GM12878 (cell line): ENCODE measurements at regions not wholly inside any gene's neighbourhood (a gene's known extent, or its start where the extent isn't known, plus 50 kb on each side); places are given as distances from the start of the nearest gene placed in this dataset.

Source experiments
- ATAC-seq: fragments of 200-7000 bp; cut with Tn5 transposase; 3 replicates; pipeline ENCODE4 v1.9.1; 2020; ENCODE audit warnings: mild to moderate bottlenecking, moderate library complexity
- BruUV-seq: library from RNA; stranded (reverse); fragments of 400-500 nt; replicated peaks from 2 replicates; lab custom pipeline; 2021; lab: Mats Ljungman, UMichigan
- CTCF ChIA-PET: fragments of 300-600 bp; sonication (Branson Sonifier 250); formaldehyde crosslinking; extraction: SDS; loops from one replicate; lab custom pipeline; 2021; ENCODE audit warnings: inconsistent platforms; lab: Yijun Ruan, JAX
- POLR2A ChIA-PET: fragments of 350-600 bp; formaldehyde crosslinking; extraction: SDS; loops from one replicate; lab custom pipeline; 2021; ENCODE audit warnings: inconsistent platforms; lab: Charles Lee
- RAD21 ChIA-PET: fragments of 300-600 bp; sonication (Branson Sonifier 250); formaldehyde crosslinking; loops from one replicate; lab custom pipeline; 2023; ENCODE audit warnings: antibody characterized with exemption; ENCODE audit not compliant: unreplicated experiment; lab: Charles Lee
- SMC1A ChIA-PET: fragments of 300-600 bp; sonication (Branson Sonifier 250); formaldehyde crosslinking; loops from one replicate; lab custom pipeline; 2023; ENCODE audit not compliant: unreplicated experiment, uncharacterized antibody; lab: Charles Lee
- DNase-seq: peaks from one replicate; pipeline ENCODE4 v3.0.0-alpha.2; 2011; ENCODE audit warnings: low read depth, low spot score
- FAIRE-seq: peaks from 3 replicates; lab custom pipeline; 2011; peaks lifted over from hg19 to GRCh38; lab: Jason Lieb, UNC
- H2AFZ ChIP-seq: 2 replicates; pipeline ENCODE4 v1.6.0; 2011; ENCODE audit warnings: low read depth, low read length, control low read depth; ENCODE audit not compliant: control insufficient read depth
- H3K27ac ChIP-seq: 2 replicates; pipeline ENCODE4 v1.5.1; 2011; ENCODE audit warnings: control low read depth; ENCODE audit not compliant: control insufficient read depth, insufficient read depth
- H3K27me3 ChIP-seq, 2 experiments: replicated peaks in 1 of 2; 2 replicates each; pipeline versions ENCODE4 v1.6.0 to v1.6.1; 2011; ENCODE audit warnings: low read length in 1 of 2; ENCODE audit not compliant: control insufficient read depth in 2 of 2, insufficient read depth in 2 of 2
- H3K36me3 ChIP-seq, 2 experiments: 2 replicates each; pipeline ENCODE4 v1.5.1; 2011; ENCODE audit warnings: low read length in 1 of 2; ENCODE audit not compliant: control insufficient read depth in 2 of 2, insufficient read depth in 2 of 2
- H3K4me1 ChIP-seq: 2 replicates; pipeline ENCODE4 v1.6.1; 2011; ENCODE audit warnings: mild to moderate bottlenecking, low read length, moderate library complexity, mixed read lengths; ENCODE audit not compliant: control insufficient read depth, insufficient read depth
- H3K4me2 ChIP-seq: 2 replicates; pipeline ENCODE4 v1.6.0; 2011; ENCODE audit warnings: control low read depth; ENCODE audit not compliant: control insufficient read depth, insufficient read depth
- H3K4me3 ChIP-seq: fragments of 200-600 bp; sonication (generic); 2 replicates; pipeline ENCODE4 v1.5.1; 2016
- H3K79me2 ChIP-seq: 2 replicates; pipeline ENCODE4 v1.6.0; 2011; ENCODE audit warnings: low read length; ENCODE audit not compliant: control insufficient read depth, insufficient read depth
- H3K9ac ChIP-seq: 2 replicates; pipeline ENCODE4 v1.8.0; 2011; ENCODE audit warnings: low read length, control low read depth, mixed read lengths; ENCODE audit not compliant: control insufficient read depth, insufficient read depth
- H3K9me3 ChIP-seq: replicated peaks from 3 replicates; pipeline ENCODE4 v1.5.1; 2011; ENCODE audit warnings: mild to moderate bottlenecking, low read length; ENCODE audit not compliant: control insufficient read depth, insufficient read depth
- H4K20me1 ChIP-seq: 2 replicates; pipeline ENCODE4 v1.6.0; 2011; ENCODE audit not compliant: control insufficient read depth, insufficient read depth
- CHD2 ChIP-seq: IDR thresholded peaks from 2 replicates; pipeline ENCODE4 v1.6.1; 2011; ENCODE audit warnings: low read depth, low read length, improper control_type of control experiment, borderline replicate concordance
- EZH2 ChIP-seq: IDR thresholded peaks from 2 replicates; pipeline ENCODE4 v1.6.1; 2012; ENCODE audit warnings: low read depth, mild to moderate bottlenecking, control low read depth, inconsistent platforms, low read length, borderline replicate concordance; ENCODE audit not compliant: control insufficient read depth
- GABPA ChIP-seq: IDR thresholded peaks from 2 replicates; pipeline ENCODE4 v1.6.1; 2014; ENCODE audit warnings: antibody characterized with exemption, low read depth, mild to moderate bottlenecking, inconsistent platforms
- RBBP5 ChIP-seq: fragments of 200-600 bp; sonication (generic); conservative IDR thresholded peaks from 2 replicates; pipeline ENCODE4 v1.6.1; 2016
- SMAD5 ChIP-seq: IDR thresholded peaks from 2 replicates; pipeline ENCODE4 v1.6.1; 2016; ENCODE audit warnings: antibody characterized with exemption, low read depth
- SP1 ChIP-seq: IDR thresholded peaks from one replicate; pipeline ENCODE4 v1.6.1; 2011; ENCODE audit warnings: low read depth, low read length
- ZBED1 ChIP-seq: IDR thresholded peaks from 2 replicates; pipeline ENCODE4 v1.6.1; 2016; ENCODE audit warnings: borderline replicate concordance
- ZNF217 ChIP-seq: fragments of 450-650 bp; IDR thresholded peaks from 2 replicates; pipeline ENCODE4 v1.6.1; 2017; ENCODE audit warnings: antibody characterized with exemption, mild to moderate bottlenecking
- ZZZ3 ChIP-seq: IDR thresholded peaks from 2 replicates; pipeline ENCODE4 v1.6.1; 2011; ENCODE audit warnings: low read depth; ENCODE audit not compliant: control insufficient read depth, insufficient read length
- WGBS: methylation state at CpG from one replicate; pipeline ENCODE4 v1.1.6; 2016; ENCODE audit warnings: low lambda C conversion rate; ENCODE audit not compliant: insufficient replicate concordance, insufficient coverage; ENCODE audit errors: missing lambda C conversion rate; 5-methylcytosine and 5-hydroxymethylcytosine counted together
- in situ Hi-C: fragments of 300-500 bp; cut with MboI; formaldehyde crosslinking; loops from 9 replicates; pipeline ENCODE4 v1.14.3; 2018; ENCODE audit warnings: mixed read lengths
- intact Hi-C: fragments of 100-400 bp; cut with micrococcal nuclease; formaldehyde crosslinking; loops from one replicate; pipeline ENCODE4 v1.14.2; 2022; ENCODE audit not compliant: unreplicated experiment
- TF ChIP-seq, protein P1 (sequence below): IDR thresholded peaks from 2 replicates; pipeline ENCODE4 v1.6.1; 2011; ENCODE audit warnings: low read depth, mild to moderate bottlenecking, low read length, moderate library complexity, borderline replicate concordance; ENCODE audit errors: extremely low read depth
- TF ChIP-seq, protein P2 (sequence below): fragments of 450-650 bp; IDR thresholded peaks from 2 replicates; pipeline ENCODE4 v1.6.1; 2018; ENCODE audit warnings: mild to moderate bottlenecking, low read depth, moderate library complexity; ENCODE audit not compliant: partially characterized antibody

DNA sequence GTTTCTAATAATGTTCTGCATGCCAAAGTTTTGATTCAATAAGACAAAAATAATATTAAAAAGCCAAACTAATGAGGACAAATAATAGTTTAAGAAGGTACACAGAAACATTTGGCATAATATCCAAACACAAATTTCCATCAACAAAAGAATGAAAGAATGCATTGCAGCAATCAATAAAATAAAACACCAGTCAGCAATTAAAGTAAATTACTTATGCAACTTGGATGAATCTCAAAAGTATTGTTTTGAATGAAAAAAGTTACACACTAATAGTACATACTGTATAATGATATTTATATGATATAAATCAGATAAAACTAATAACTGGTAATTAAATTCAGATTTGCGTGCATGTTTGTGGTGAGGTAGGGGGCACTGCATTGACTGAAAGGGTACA, 285.5 kb upstream of the PCDH10 start:
- ChIA-PET SMC1A (no interaction called here), POLR2A (no interaction called here), RAD21 (no interaction called here)
- Histone ChIP-seq H3K4me2 (no peak overlapping the region), H2AFZ (no peak overlapping the region), H3K4me3 (no peak overlapping the region), H4K20me1 (no peaks in the 10 kb centered on the region), H3K27me3 (no peaks in the 10 kb centered on the region), H3K79me2 (no peaks in the 10 kb centered on the region)
- no peak for DNase-seq
- in situ Hi-C loops = no loop called here
- WGBS = 32% methylated on average over 1 of the region's 1 CpG
- TF ChIP-seq, protein P1, sequence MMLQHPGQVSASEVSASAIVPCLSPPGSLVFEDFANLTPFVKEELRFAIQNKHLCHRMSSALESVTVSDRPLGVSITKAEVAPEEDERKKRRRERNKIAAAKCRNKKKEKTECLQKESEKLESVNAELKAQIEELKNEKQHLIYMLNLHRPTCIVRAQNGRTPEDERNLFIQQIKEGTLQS = no peak
- no peak for TF ChIP-seq EZH2
- no peak for TF ChIP-seq CHD2
- no peak for TF ChIP-seq ZNF217
- TF ChIP-seq, all 136 proteins: peak for 0
- H3K9ac ChIP-seq = no peak overlapping the region
- no peaks in the 10 kb centered on the region for H3K9me3 ChIP-seq
- BruUV-seq = no TSS peak
- no peaks in the 10 kb centered on the region for H3K4me1 ChIP-seq
- intact Hi-C loops = no loop called here
- no peak overlapping the region for H3K27ac ChIP-seq
- H3K36me3 ChIP-seq = no peaks in the 10 kb centered on the region
- ATAC-seq = no peak
- CTCF ChIA-PET = no interaction called here
- no peak for FAIRE-seq

DNA sequence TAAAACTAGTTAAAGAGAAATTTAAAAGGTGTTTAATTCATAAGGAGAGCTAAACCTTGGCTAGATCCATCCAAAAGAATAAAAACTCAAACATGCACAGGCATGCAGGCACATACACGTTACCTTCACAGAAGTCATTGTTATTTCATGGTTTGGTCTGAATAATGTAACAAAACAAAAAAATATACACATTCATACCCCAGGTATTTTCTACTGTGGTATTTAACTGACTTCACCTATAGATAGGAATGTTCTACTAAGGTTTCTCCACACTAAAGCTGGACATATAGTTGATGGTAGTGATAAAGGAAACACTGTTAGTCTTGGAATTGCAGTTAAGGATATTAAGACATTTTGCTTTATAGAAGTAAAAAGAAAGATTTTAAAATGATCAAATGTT, 283.6 kb upstream of the PCDH10 start:
- no peak overlapping the region for H3K27ac ChIP-seq
- no peak overlapping the region for H3K9ac ChIP-seq
- ChIA-PET POLR2A (no interaction called here), RAD21 (no interaction called here), CTCF (no interaction called here), SMC1A (no interaction called here)
- no peak for ATAC-seq
- H3K36me3 ChIP-seq = no peaks in the 10 kb centered on the region
- H3K27me3 ChIP-seq = no peaks in the 10 kb centered on the region
- no peak overlapping the region for H2AFZ ChIP-seq
- H4K20me1 ChIP-seq = no peaks in the 10 kb centered on the region
- no peak for TF ChIP-seq ZZZ3
- TF ChIP-seq, protein P1 = no peak
- TF ChIP-seq GABPA = no peak
- TF ChIP-seq SMAD5 = no peak
- TF ChIP-seq, protein P2, sequence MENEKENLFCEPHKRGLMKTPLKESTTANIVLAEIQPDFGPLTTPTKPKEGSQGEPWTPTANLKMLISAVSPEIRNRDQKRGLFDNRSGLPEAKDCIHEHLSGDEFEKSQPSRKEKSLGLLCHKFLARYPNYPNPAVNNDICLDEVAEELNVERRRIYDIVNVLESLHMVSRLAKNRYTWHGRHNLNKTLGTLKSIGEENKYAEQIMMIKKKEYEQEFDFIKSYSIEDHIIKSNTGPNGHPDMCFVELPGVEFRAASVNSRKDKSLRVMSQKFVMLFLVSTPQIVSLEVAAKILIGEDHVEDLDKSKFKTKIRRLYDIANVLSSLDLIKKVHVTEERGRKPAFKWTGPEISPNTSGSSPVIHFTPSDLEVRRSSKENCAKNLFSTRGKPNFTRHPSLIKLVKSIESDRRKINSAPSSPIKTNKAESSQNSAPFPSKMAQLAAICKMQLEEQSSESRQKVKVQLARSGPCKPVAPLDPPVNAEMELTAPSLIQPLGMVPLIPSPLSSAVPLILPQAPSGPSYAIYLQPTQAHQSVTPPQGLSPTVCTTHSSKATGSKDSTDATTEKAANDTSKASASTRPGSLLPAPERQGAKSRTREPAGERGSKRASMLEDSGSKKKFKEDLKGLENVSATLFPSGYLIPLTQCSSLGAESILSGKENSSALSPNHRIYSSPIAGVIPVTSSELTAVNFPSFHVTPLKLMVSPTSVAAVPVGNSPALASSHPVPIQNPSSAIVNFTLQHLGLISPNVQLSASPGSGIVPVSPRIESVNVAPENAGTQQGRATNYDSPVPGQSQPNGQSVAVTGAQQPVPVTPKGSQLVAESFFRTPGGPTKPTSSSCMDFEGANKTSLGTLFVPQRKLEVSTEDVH = no peak
- no peak for TF ChIP-seq SP1
- TF ChIP-seq ZBED1 = no peak
- no peak for TF ChIP-seq RBBP5
- no TSS peak for BruUV-seq
- WGBS = 30% methylated on average over 1 of the region's 1 CpG
- H3K4me1 ChIP-seq = no peaks in the 10 kb centered on the region
- H3K4me2 ChIP-seq = no peak overlapping the region
- no peak for DNase-seq
- intact Hi-C loops (no loop called here), in situ Hi-C loops (no loop called here)
- no peak for FAIRE-seq
- no peaks in the 10 kb centered on the region for H3K9me3 ChIP-seq
- no peaks in the 10 kb centered on the region for H3K79me2 ChIP-seq
- no peak overlapping the region for H3K4me3 ChIP-seq
